AG10803 (cell line): ENCODE measurements at regions not wholly inside any gene's neighbourhood (a gene's known extent, or its start where the extent isn't known, plus 50 kb on each side); places are given as distances from the start of the nearest gene placed in this dataset.
"Not testable (repeated sequence)": the region's sequence is repeated elsewhere in the genome, so short reads cannot be mapped to it uniquely, and the experiment has no call there.

Experiments used
- DNase-seq: peaks from one replicate; pipeline ENCODE4 v3.0.0; 2010; ENCODE audit warnings: low read depth
- H3K4me3 ChIP-seq: 2 replicates; pipeline ENCODE4 v1.5.1; 2011; ENCODE audit warnings: mild to moderate bottlenecking, low read length, control low read depth
- CTCF ChIP-seq: conservative IDR thresholded peaks from 2 replicates; pipeline ENCODE4 v1.5.1; 2011; ENCODE audit warnings: mild to moderate bottlenecking, low read length, control low read depth, inconsistent platforms

DNA sequence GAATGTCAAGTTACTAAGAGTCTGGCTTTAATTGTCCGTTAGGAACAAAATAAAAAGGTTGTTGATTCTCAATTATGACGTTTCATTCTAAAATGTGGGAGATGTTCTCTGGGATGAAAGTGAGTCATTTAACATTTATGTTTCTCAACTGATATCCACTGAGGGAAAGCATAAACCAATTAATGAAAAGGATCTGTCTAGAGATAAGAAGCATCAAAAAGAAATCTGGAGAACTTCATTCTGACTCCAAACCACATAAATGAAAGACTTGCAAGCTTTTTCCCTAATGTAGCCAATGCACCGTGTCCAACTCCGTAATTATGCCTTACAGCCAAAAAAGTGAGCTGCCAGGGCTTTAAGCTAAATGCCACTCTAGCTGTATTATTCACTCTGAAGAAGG lies 654.2 kb downstream of the TLE1 start:
- DNase-seq = peak; percentile 20
- TF ChIP-seq CTCF = no peak
- H3K4me3 ChIP-seq = no peak overlapping the region

DNA sequence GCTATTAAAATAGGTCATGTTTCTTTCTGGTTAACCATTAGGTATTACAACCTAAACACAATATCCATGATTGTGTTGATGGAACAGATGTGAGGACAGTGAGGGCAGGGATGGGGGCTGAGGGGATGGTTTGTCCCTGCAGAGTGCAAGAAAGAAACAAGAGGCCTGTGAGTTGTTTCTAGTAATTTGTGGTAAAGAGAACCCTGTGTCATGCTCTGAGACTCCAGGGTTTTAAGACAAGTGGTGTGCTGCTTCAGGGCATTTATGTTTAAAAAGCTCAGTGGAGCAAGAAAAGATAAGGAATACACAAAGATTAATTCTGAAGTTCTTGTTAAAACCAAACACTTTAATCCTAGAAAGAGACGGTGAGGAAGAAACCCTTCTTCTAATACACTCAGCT lies 656.5 kb downstream of the TLE1 start:
- H3K4me3 ChIP-seq = no peak overlapping the region
- no peak for DNase-seq
- TF ChIP-seq CTCF = no peak

GRCh38 chr9:81032030-81032572 lies 657.2 kb downstream of the TLE1 start:
- DNase-seq = peak; percentile 67
- TF ChIP-seq CTCF = no peak
- H3K4me3 ChIP-seq = no peak overlapping the region

GRCh38 chr9:81031422-81032029 lies 657.8 kb downstream of the TLE1 start:
- DNase-seq = no peak
- H3K4me3 ChIP-seq = no peak overlapping the region
- TF ChIP-seq CTCF = no peak

GRCh38 chr9:81030027-81030426 lies 659.3 kb downstream of the TLE1 start:
- no peak overlapping the region for H3K4me3 ChIP-seq
- DNase-seq = no peak
- no peak for TF ChIP-seq CTCF

DNA sequence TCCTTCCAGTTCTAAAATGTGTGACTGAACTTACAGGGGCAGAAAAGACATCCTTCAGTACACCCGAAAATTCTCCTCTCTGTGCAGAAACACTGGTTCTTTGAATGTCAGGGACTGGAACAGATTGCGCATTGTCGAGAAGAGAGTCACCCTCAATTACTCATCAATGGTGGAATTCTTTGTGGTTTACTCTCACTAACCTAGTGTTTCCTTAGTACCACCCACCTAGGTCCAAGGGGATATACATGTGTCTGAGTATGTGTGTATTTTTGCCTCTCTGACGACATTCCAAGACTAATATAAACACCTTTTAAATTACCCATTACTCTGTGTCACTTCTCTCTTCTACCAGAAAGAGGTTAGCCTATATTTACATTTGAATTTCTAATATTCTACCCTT lies 660.8 kb downstream of the TLE1 start:
- H3K4me3 ChIP-seq = no peak overlapping the region
- peak; percentile 77 for DNase-seq
- TF ChIP-seq CTCF = no peak

DNA sequence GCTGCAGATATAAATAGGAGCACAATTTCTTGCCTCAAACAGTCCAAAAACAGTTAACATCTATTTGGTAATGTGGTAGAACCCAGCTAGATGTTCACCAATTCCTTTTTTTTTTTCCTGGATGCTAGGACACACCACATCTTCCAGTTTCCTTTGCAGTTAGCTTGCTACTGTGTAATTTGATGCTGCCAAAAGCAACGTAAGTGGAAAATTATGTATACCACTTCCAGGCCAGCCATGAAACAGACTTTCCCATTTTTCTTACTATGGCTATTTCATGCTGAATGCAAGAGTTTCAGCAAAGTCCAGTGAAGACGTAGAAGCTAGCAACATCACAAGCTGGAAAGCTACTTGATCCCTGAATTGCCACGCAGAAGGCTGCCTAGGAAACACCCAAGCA lies 667.2 kb downstream of the TLE1 start:
- H3K4me3 ChIP-seq = no peak overlapping the region
- TF ChIP-seq CTCF = no peak
- DNase-seq = no peak

DNA sequence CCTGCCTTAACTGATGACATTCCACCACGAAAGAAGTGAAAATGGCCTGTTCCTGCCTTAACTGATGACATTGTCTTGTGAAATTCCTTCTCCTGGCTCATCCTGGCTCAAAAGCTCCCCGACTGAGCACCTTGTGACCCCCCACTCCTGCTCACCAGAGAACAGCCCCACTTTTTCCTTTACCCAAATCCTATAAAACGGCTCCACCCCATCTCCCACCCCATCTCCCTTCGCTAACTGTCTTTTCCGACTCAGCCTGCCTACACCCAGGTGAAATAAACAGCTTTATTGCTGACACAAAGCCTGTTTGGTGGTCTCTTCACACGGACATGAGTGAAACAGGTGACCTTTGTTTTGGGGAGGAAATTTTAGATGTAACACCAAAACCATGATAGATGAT lies 674.4 kb downstream of the TLE1 start:
- not testable (repeated sequence) for H3K4me3 ChIP-seq, DNase-seq

DNA sequence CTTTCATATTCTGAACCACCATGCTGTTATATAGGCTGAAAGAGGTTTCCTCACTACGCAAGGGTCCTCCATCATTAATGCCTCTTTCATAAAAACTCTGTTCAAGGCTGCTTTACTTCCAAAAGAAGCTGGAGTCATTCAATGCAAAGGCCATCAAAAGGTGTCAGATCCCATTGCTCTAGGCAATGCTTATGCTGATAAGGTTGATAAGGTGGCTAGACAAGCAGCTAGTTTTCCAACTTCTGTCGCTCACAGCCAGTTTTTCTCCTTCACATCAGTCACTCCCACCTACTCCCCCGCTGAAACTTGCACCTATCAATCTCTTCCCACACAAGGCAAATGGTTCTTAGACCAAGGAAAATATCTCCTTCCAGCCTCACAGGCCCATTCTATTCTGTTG lies 676.2 kb downstream of the TLE1 start:
- DNase-seq, H3K4me3 ChIP-seq: not testable (repeated sequence)
